ENCODE measurements at regions not wholly inside any gene's neighbourhood (a gene's known extent, or its start where the extent isn't known, plus 50 kb on each side); places are given as distances from the start of the nearest gene placed in this dataset.

GRCh38 chr4:129966175-129966574 is 870.2 kb downstream of the C4orf33 start:
- H3K9ac ChIP-seq (ENCODE audit: control insufficient read depth, extremely low read depth, insufficient read depth, low read length): no peak overlapping the region
- H3K4me1 ChIP-seq (ENCODE audit: control insufficient read depth, extremely low read depth, insufficient read depth, low read length): no peaks in the 10 kb centered on the region
- no peaks in the 10 kb centered on the region for H3K9me3 ChIP-seq (ENCODE audit: control insufficient read depth, low read depth, low read length)
- no peak overlapping the region for H2AFZ ChIP-seq (ENCODE audit: control insufficient read depth, low read length)
- H3K4me2 ChIP-seq (ENCODE audit: control insufficient read depth, extremely low read depth, insufficient read depth, low read depth, low read length): no peak overlapping the region
- dilution Hi-C loops (cut with MboI; ENCODE audit: extremely low pct_ligation_motif_present, low sequenced_read_pairs): no loop called here
- H3K4me3 ChIP-seq (ENCODE audit: control insufficient read depth in 2 of 3, extremely low read depth in 1 of 3, insufficient read depth in 2 of 3, low read depth in 1 of 3, low read length in 3 of 3): no peak overlapping the region
- no peaks in the 10 kb centered on the region for H4K20me1 ChIP-seq (ENCODE audit: control insufficient read depth, extremely low read depth, insufficient read depth, low read length)
- no peak for DNase-seq (ENCODE audit: low read depth, low spot score)
- TF ChIP-seq, protein P1, sequence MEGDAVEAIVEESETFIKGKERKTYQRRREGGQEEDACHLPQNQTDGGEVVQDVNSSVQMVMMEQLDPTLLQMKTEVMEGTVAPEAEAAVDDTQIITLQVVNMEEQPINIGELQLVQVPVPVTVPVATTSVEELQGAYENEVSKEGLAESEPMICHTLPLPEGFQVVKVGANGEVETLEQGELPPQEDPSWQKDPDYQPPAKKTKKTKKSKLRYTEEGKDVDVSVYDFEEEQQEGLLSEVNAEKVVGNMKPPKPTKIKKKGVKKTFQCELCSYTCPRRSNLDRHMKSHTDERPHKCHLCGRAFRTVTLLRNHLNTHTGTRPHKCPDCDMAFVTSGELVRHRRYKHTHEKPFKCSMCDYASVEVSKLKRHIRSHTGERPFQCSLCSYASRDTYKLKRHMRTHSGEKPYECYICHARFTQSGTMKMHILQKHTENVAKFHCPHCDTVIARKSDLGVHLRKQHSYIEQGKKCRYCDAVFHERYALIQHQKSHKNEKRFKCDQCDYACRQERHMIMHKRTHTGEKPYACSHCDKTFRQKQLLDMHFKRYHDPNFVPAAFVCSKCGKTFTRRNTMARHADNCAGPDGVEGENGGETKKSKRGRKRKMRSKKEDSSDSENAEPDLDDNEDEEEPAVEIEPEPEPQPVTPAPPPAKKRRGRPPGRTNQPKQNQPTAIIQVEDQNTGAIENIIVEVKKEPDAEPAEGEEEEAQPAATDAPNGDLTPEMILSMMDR (optimal IDR thresholded peaks at IDR 0.05 in 1 of 3, IDR thresholded peaks at IDR 0.05 in 1 of 3, conservative IDR thresholded peaks at IDR 0.05 in 1 of 3; ENCODE audit: extremely low read depth in 1 of 3, insufficient read depth in 2 of 3, low read length in 3 of 3): no peak
- no peak for TF ChIP-seq EZH2 (IDR thresholded peaks at IDR 0.05; ENCODE audit: low read length)
- H3K27ac ChIP-seq (ENCODE audit: control insufficient read depth, insufficient read depth, low read length): no peak overlapping the region
- no peaks in the 10 kb centered on the region for H3K79me2 ChIP-seq (ENCODE audit: control insufficient read depth, insufficient read depth, low read length)
- H3K9me1 ChIP-seq (ENCODE audit: control insufficient read depth, extremely low read depth, insufficient read depth, low read length): no peaks in the 10 kb centered on the region
- no peak for FAIRE-seq
- no peaks in the 10 kb centered on the region for H3K27me3 ChIP-seq (ENCODE audit: control insufficient read depth, extremely low read depth, insufficient read depth, low read length)
- H3K36me3 ChIP-seq (ENCODE audit: control insufficient read depth in 2 of 2, extremely low read depth in 1 of 2, insufficient read depth in 2 of 2, low read length in 2 of 2): no peaks in the 10 kb centered on the region

DNA sequence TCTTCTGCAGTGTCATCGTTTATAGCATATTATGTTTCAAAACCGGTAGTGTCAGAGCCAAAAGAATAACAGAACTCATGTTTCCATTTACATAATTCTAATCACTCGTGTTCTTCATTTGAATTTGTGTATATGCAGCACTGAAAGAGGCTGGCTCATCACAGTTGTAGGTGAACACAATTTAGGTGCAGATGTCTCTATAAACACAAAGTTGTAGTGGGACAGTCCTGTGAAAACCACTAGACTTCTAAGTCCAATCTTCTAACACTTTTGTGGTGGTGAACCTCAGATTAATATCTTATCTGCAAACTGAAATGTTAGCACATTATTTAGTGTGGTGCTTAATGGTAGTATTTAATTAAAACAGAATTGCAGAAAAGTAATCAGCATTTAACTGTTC is 872.4 kb downstream of the C4orf33 start:
- dilution Hi-C loops (cut with MboI; ENCODE audit: extremely low pct_ligation_motif_present, low sequenced_read_pairs): no loop called here

More for the DNA sequence above, 872.4 kb downstream of the C4orf33 start:
- no peak overlapping the region for H3K27ac ChIP-seq (ENCODE audit: control insufficient read depth, insufficient read depth, low read length)
- no peaks in the 10 kb centered on the region for H4K20me1 ChIP-seq (ENCODE audit: control insufficient read depth, extremely low read depth, insufficient read depth, low read length)
- no peaks in the 10 kb centered on the region for H3K27me3 ChIP-seq (ENCODE audit: control insufficient read depth, extremely low read depth, insufficient read depth, low read length)
- H3K36me3 ChIP-seq (ENCODE audit: control insufficient read depth in 2 of 2, extremely low read depth in 1 of 2, insufficient read depth in 2 of 2, low read length in 2 of 2): no peaks in the 10 kb centered on the region
- no peak for DNase-seq (ENCODE audit: low read depth, low spot score)
- no peaks in the 10 kb centered on the region for H3K4me1 ChIP-seq (ENCODE audit: control insufficient read depth, extremely low read depth, insufficient read depth, low read length)
- no peak overlapping the region for H3K4me3 ChIP-seq (ENCODE audit: control insufficient read depth in 2 of 3, extremely low read depth in 1 of 3, insufficient read depth in 2 of 3, low read depth in 1 of 3, low read length in 3 of 3)
- no peaks in the 10 kb centered on the region for H3K79me2 ChIP-seq (ENCODE audit: control insufficient read depth, insufficient read depth, low read length)
- H3K9me1 ChIP-seq (ENCODE audit: control insufficient read depth, extremely low read depth, insufficient read depth, low read length): no peaks in the 10 kb centered on the region
- no peak for FAIRE-seq
- no peak overlapping the region for H3K4me2 ChIP-seq (ENCODE audit: control insufficient read depth, extremely low read depth, insufficient read depth, low read depth, low read length)
- H3K9me3 ChIP-seq (ENCODE audit: control insufficient read depth, low read depth, low read length): no peaks in the 10 kb centered on the region
- H2AFZ ChIP-seq (ENCODE audit: control insufficient read depth, low read length): no peak overlapping the region
- no peak overlapping the region for H3K9ac ChIP-seq (ENCODE audit: control insufficient read depth, extremely low read depth, insufficient read depth, low read length)
- TF ChIP-seq, protein P1 (optimal IDR thresholded peaks at IDR 0.05 in 1 of 3, IDR thresholded peaks at IDR 0.05 in 1 of 3, conservative IDR thresholded peaks at IDR 0.05 in 1 of 3; ENCODE audit: extremely low read depth in 1 of 3, insufficient read depth in 2 of 3, low read length in 3 of 3): no peak
- TF ChIP-seq EZH2 (IDR thresholded peaks at IDR 0.05; ENCODE audit: low read length): no peak
